ENCODE measurements at regions not wholly inside any gene's neighbourhood (a gene's known extent, or its start where the extent isn't known, plus 50 kb on each side); places are given as distances from the start of the nearest gene placed in this dataset.

DNA sequence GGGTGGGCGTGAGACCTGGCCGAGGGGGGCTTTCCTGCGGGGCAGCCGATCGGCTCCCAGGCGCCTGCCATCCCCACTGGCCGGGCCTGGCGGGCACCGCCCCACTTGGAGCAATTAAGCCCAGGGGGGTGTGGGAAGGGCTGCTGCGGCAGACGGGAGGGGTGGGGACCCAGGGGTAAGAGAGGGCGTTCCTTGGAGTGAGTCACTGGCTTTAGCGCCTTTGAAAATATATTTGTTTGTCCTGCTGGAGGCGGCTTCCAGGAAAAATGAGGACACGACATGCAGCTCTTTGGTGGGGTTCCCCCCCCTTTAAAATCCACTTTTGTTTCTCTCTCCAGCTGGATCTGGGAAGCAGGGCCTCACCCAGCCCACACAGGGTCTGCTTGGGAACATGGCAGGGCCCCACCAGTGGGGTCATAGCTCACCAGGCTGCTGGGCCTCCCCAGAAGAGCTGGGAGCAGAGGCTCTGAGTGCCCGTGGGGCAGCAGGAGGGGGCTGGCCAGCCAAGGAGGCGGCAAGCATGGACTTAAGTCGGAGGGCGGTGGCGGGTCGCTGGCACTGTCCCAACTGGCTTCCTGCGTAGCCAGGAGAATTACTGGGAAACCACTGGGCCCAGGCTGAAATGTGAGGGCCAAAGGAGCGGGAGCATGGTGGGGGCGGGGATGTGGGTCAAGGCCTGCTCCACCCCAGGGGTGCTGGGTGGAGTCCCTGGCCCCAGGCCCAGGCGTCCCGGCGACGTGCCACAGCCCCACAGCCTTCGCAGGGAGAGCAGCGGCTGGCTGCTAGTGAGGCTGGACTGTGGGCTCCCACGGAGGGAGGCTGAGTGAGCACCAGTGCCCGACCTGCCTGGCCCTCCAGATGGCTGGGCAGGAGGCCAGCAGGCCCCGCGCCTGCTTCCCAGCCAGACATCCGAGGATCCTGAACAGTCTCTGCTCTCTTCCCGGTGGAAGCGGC, 128.0 kb downstream of the RFLNA start:
- TF ChIP-seq, protein P1, sequence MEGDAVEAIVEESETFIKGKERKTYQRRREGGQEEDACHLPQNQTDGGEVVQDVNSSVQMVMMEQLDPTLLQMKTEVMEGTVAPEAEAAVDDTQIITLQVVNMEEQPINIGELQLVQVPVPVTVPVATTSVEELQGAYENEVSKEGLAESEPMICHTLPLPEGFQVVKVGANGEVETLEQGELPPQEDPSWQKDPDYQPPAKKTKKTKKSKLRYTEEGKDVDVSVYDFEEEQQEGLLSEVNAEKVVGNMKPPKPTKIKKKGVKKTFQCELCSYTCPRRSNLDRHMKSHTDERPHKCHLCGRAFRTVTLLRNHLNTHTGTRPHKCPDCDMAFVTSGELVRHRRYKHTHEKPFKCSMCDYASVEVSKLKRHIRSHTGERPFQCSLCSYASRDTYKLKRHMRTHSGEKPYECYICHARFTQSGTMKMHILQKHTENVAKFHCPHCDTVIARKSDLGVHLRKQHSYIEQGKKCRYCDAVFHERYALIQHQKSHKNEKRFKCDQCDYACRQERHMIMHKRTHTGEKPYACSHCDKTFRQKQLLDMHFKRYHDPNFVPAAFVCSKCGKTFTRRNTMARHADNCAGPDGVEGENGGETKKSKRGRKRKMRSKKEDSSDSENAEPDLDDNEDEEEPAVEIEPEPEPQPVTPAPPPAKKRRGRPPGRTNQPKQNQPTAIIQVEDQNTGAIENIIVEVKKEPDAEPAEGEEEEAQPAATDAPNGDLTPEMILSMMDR (IDR thresholded peaks at IDR 0.05), result no peak
- TF ChIP-seq POLR2A (IDR thresholded peaks at IDR 0.05), result no peak

Measured in right lobe of liver (tissue), 4 donors.